ENCODE measurements at regions not wholly inside any gene's neighbourhood (a gene's known extent, or its start where the extent isn't known, plus 50 kb on each side); places are given as distances from the start of the nearest gene placed in this dataset.

DNA sequence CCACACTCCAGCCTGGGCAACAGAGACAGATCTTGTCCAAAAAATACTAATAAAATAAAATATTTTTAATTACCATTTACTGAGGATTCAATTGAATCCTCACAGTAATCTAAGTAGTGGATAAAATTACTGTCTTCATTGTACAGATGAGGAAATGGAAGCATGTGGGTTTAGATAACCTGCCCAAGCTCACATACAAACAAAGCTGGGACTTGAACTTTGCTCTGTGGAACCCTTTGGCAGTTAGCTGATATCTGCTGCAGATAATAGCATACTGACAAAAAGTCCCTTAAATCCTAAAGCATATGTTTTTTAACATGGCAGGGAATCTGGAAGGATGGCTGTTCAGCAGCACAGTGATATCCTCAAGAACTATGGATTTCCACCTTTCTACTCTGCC lies 130.9 kb upstream of the MROH9 start:
- no peak overlapping the region for H2AFZ ChIP-seq
- no peak overlapping the region for H3K4me3 ChIP-seq
- H3K4me2 ChIP-seq, result no peak overlapping the region
- H3K9me2 ChIP-seq (ENCODE audit: insufficient read depth), result no peaks in the 10 kb centered on the region; the same call in 1 of the 2 replicates
- no peaks in the 10 kb centered on the region for H3K79me2 ChIP-seq (replicated peaks; ENCODE audit: insufficient read depth)
- peaks cover 15% of the 10 kb centered on the region for H3K4me1 ChIP-seq (ENCODE audit: insufficient read depth)
- DNase-seq (ENCODE audit: low spot score), result no peak
- ATAC-seq, result no peak
- no peaks in the 10 kb centered on the region for H4K20me1 ChIP-seq (replicated peaks; ENCODE audit: insufficient read depth)
- Mint-ChIP-seq H3K4me1 (peaks cover 19% of the 10 kb centered on the region), H3K4me3 (no peak overlapping the region), H3K27ac (no peak overlapping the region), H3K36me3 (ENCODE audit: low read depth) (no peaks in the 10 kb centered on the region), H3K9me3 (no peaks in the 10 kb centered on the region), H3K27me3 (ENCODE audit: insufficient read depth, low read depth, poor library complexity) (peaks cover 2% of the 10 kb centered on the region)
- H3K27me3 ChIP-seq (ENCODE audit: insufficient read depth), result no peaks in the 10 kb centered on the region
- TF ChIP-seq ZNF114 (CRISPR knock-in tag; IDR thresholded peaks at IDR 0.05), result no peak
- no peak for TF ChIP-seq JUNB (IDR thresholded peaks at IDR 0.05; ENCODE audit: unreplicated experiment)
- TF ChIP-seq ZNF331 (CRISPR knock-in tag; IDR thresholded peaks at IDR 0.05; ENCODE audit: low read depth), result no peak
- TF ChIP-seq STAT1 (IDR thresholded peaks at IDR 0.05; ENCODE audit: unreplicated experiment), result no peak
- TF ChIP-seq, protein P1, sequence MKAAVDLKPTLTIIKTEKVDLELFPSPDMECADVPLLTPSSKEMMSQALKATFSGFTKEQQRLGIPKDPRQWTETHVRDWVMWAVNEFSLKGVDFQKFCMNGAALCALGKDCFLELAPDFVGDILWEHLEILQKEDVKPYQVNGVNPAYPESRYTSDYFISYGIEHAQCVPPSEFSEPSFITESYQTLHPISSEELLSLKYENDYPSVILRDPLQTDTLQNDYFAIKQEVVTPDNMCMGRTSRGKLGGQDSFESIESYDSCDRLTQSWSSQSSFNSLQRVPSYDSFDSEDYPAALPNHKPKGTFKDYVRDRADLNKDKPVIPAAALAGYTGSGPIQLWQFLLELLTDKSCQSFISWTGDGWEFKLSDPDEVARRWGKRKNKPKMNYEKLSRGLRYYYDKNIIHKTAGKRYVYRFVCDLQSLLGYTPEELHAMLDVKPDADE (IDR thresholded peaks at IDR 0.05), result no peak
- no peak for TF ChIP-seq CREB1 (CRISPR knock-in tag; IDR thresholded peaks at IDR 0.05; ENCODE audit: low read depth)
- no peak for TF ChIP-seq EZH2phosphoT487 (IDR thresholded peaks at IDR 0.05; ENCODE audit: unreplicated experiment)
- TF ChIP-seq NANOG (IDR thresholded peaks at IDR 0.05; ENCODE audit: borderline replicate concordance), result no peak
- TF ChIP-seq POLR2AphosphoS5 (IDR thresholded peaks at IDR 0.05; ENCODE audit: low read depth), result no peak
- TF ChIP-seq, protein P2, sequence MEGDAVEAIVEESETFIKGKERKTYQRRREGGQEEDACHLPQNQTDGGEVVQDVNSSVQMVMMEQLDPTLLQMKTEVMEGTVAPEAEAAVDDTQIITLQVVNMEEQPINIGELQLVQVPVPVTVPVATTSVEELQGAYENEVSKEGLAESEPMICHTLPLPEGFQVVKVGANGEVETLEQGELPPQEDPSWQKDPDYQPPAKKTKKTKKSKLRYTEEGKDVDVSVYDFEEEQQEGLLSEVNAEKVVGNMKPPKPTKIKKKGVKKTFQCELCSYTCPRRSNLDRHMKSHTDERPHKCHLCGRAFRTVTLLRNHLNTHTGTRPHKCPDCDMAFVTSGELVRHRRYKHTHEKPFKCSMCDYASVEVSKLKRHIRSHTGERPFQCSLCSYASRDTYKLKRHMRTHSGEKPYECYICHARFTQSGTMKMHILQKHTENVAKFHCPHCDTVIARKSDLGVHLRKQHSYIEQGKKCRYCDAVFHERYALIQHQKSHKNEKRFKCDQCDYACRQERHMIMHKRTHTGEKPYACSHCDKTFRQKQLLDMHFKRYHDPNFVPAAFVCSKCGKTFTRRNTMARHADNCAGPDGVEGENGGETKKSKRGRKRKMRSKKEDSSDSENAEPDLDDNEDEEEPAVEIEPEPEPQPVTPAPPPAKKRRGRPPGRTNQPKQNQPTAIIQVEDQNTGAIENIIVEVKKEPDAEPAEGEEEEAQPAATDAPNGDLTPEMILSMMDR (conservative IDR thresholded peaks at IDR 0.05; ENCODE audit: low read depth in 2 of 2), result no peak
- no peak for TF ChIP-seq EZH2 (IDR thresholded peaks at IDR 0.05; ENCODE audit: low read depth, unreplicated experiment)
- TF ChIP-seq, protein P3, sequence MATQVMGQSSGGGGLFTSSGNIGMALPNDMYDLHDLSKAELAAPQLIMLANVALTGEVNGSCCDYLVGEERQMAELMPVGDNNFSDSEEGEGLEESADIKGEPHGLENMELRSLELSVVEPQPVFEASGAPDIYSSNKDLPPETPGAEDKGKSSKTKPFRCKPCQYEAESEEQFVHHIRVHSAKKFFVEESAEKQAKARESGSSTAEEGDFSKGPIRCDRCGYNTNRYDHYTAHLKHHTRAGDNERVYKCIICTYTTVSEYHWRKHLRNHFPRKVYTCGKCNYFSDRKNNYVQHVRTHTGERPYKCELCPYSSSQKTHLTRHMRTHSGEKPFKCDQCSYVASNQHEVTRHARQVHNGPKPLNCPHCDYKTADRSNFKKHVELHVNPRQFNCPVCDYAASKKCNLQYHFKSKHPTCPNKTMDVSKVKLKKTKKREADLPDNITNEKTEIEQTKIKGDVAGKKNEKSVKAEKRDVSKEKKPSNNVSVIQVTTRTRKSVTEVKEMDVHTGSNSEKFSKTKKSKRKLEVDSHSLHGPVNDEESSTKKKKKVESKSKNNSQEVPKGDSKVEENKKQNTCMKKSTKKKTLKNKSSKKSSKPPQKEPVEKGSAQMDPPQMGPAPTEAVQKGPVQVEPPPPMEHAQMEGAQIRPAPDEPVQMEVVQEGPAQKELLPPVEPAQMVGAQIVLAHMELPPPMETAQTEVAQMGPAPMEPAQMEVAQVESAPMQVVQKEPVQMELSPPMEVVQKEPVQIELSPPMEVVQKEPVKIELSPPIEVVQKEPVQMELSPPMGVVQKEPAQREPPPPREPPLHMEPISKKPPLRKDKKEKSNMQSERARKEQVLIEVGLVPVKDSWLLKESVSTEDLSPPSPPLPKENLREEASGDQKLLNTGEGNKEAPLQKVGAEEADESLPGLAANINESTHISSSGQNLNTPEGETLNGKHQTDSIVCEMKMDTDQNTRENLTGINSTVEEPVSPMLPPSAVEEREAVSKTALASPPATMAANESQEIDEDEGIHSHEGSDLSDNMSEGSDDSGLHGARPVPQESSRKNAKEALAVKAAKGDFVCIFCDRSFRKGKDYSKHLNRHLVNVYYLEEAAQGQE (IDR thresholded peaks at IDR 0.05; ENCODE audit: unreplicated experiment), result no peak
- TF ChIP-seq, protein P4, sequence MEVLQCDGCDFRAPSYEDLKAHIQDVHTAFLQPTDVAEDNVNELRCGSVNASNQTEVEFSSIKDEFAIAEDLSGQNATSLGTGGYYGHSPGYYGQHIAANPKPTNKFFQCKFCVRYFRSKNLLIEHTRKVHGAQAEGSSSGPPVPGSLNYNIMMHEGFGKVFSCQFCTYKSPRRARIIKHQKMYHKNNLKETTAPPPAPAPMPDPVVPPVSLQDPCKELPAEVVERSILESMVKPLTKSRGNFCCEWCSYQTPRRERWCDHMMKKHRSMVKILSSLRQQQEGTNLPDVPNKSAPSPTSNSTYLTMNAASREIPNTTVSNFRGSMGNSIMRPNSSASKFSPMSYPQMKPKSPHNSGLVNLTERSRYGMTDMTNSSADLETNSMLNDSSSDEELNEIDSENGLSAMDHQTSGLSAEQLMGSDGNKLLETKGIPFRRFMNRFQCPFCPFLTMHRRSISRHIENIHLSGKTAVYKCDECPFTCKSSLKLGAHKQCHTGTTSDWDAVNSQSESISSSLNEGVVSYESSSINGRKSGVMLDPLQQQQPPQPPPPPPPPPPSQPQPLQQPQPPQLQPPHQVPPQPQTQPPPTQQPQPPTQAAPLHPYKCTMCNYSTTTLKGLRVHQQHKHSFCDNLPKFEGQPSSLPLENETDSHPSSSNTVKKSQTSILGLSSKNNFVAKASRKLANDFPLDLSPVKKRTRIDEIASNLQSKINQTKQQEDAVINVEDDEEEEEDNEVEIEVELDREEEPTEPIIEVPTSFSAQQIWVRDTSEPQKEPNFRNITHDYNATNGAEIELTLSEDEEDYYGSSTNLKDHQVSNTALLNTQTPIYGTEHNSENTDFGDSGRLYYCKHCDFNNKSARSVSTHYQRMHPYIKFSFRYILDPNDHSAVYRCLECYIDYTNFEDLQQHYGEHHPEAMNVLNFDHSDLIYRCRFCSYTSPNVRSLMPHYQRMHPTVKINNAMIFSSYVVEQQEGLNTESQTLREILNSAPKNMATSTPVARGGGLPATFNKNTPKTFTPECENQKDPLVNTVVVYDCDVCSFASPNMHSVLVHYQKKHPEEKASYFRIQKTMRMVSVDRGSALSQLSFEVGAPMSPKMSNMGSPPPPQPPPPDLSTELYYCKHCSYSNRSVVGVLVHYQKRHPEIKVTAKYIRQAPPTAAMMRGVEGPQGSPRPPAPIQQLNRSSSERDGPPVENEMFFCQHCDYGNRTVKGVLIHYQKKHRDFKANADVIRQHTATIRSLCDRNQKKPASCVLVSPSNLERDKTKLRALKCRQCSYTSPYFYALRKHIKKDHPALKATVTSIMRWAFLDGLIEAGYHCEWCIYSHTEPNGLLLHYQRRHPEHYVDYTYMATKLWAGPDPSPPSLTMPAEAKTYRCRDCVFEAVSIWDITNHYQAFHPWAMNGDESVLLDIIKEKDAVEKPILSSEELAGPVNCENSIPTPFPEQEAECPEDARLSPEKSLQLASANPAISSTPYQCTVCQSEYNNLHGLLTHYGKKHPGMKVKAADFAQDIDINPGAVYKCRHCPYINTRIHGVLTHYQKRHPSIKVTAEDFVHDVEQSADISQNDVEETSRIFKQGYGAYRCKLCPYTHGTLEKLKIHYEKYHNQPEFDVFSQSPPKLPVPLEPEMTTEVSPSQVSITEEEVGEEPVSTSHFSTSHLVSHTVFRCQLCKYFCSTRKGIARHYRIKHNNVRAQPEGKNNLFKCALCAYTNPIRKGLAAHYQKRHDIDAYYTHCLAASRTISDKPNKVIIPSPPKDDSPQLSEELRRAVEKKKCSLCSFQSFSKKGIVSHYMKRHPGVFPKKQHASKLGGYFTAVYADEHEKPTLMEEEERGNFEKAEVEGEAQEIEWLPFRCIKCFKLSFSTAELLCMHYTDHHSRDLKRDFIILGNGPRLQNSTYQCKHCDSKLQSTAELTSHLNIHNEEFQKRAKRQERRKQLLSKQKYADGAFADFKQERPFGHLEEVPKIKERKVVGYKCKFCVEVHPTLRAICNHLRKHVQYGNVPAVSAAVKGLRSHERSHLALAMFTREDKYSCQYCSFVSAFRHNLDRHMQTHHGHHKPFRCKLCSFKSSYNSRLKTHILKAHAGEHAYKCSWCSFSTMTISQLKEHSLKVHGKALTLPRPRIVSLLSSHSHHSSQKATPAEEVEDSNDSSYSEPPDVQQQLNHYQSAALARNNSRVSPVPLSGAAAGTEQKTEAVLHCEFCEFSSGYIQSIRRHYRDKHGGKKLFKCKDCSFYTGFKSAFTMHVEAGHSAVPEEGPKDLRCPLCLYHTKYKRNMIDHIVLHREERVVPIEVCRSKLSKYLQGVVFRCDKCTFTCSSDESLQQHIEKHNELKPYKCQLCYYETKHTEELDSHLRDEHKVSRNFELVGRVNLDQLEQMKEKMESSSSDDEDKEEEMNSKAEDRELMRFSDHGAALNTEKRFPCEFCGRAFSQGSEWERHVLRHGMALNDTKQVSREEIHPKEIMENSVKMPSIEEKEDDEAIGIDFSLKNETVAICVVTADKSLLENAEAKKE (CRISPR knock-in tag; IDR thresholded peaks at IDR 0.05), result no peak
- no peaks in the 10 kb centered on the region for H3K36me3 ChIP-seq (ENCODE audit: insufficient read depth)
- no peaks in the 10 kb centered on the region for H3F3A ChIP-seq (replicated peaks; ENCODE audit: low read depth)
- no peak overlapping the region for H3K27ac ChIP-seq (ENCODE audit: low read depth)

All from GM23338 (cell line).